ENCODE measurements at regions not wholly inside any gene's neighbourhood (a gene's known extent, or its start where the extent isn't known, plus 50 kb on each side); places are given as distances from the start of the nearest gene placed in this dataset.

GRCh38 chr19:23810496-23810895 lies 51.8 kb upstream of the ZNF681 start:
- TF ChIP-seq, protein P1, sequence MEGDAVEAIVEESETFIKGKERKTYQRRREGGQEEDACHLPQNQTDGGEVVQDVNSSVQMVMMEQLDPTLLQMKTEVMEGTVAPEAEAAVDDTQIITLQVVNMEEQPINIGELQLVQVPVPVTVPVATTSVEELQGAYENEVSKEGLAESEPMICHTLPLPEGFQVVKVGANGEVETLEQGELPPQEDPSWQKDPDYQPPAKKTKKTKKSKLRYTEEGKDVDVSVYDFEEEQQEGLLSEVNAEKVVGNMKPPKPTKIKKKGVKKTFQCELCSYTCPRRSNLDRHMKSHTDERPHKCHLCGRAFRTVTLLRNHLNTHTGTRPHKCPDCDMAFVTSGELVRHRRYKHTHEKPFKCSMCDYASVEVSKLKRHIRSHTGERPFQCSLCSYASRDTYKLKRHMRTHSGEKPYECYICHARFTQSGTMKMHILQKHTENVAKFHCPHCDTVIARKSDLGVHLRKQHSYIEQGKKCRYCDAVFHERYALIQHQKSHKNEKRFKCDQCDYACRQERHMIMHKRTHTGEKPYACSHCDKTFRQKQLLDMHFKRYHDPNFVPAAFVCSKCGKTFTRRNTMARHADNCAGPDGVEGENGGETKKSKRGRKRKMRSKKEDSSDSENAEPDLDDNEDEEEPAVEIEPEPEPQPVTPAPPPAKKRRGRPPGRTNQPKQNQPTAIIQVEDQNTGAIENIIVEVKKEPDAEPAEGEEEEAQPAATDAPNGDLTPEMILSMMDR (IDR thresholded peaks at IDR 0.05; ENCODE audit: control extremely low read depth, extremely low read depth, low read depth, missing control alignments): no peak
- POLR2A ChIA-PET: no interaction called here
- DNase-seq (ENCODE audit: extremely low spot score): no peak
- CTCF ChIA-PET: no interaction called here
